CD4-positive, alpha-beta T cell (primary cell): ENCODE measurements at regions not wholly inside any gene's neighbourhood (a gene's known extent, or its start where the extent isn't known, plus 50 kb on each side); places are given as distances from the start of the nearest gene placed in this dataset.

Experiments used
- ATAC-seq: fragments of 200-7000 bp; cut with Tn5 transposase; one replicate; pipeline ENCODE4 v1.10.0; 2022; ENCODE audit warnings: mild to moderate bottlenecking; ENCODE audit not compliant: poor library complexity
- CTCF ChIA-PET: fragments of 350-600 bp; sonication (Branson Sonifier 250); formaldehyde crosslinking; loops from one replicate; lab custom pipeline; 2021; ENCODE audit warnings: antibody characterized with exemption, inconsistent platforms; lab: Charles Lee
- POLR2A ChIA-PET: fragments of 350-600 bp; sonication (Branson Sonifier 250); formaldehyde crosslinking; loops from one replicate; lab custom pipeline; 2021; ENCODE audit warnings: antibody characterized with exemption, inconsistent platforms; lab: Charles Lee
- DNase-seq, 14 experiments: peaks; one replicate each; pipeline ENCODE4 v3.0.0-alpha.2; 2013 to 2020; ENCODE audit warnings: mixed read lengths in 2 of 14
- H3K27ac ChIP-seq, 2 donors: one replicate each; pipeline versions ENCODE4 v1.5.1 to v1.7.0; 2013; ENCODE audit warnings: low read length in 2 of 2, low read depth in 1 of 2, mild to moderate bottlenecking in 1 of 2
- H3K27me3 ChIP-seq, 2 experiments: 1 replicate in 1 of 2; 2 replicates in 1 of 2; pipeline versions ENCODE4 v1.6.1 to v1.7.0; 2013; ENCODE audit warnings: low read length in 2 of 2, control low read depth in 1 of 2, mild to moderate bottlenecking in 1 of 2, moderate library complexity in 1 of 2; ENCODE audit not compliant: insufficient read depth in 2 of 2, control insufficient read depth in 1 of 2
- H3K36me3 ChIP-seq: one replicate; pipeline ENCODE4 v1.6.1; 2013; ENCODE audit warnings: low read length, control low read depth; ENCODE audit not compliant: insufficient read depth
- H3K4me1 ChIP-seq: one replicate; pipeline ENCODE4 v1.6.1; 2013; ENCODE audit warnings: low read length, control low read depth; ENCODE audit not compliant: insufficient read depth
- H3K4me3 ChIP-seq: one replicate; pipeline ENCODE4 v1.5.1; 2013; ENCODE audit warnings: mild to moderate bottlenecking, low read length, moderate library complexity
- H3K9me3 ChIP-seq, 2 experiments: 1 replicate in 1 of 2; 2 replicates in 1 of 2; pipeline versions ENCODE4 v1.6.1 to v1.7.0; 2013; ENCODE audit warnings: low read length in 2 of 2, mild to moderate bottlenecking in 2 of 2, control low read depth in 1 of 2, moderate library complexity in 1 of 2; ENCODE audit not compliant: control insufficient read depth in 1 of 2, insufficient read depth in 1 of 2
- H3K27ac Mint-ChIP-seq: one replicate; pipeline ENCODE4 v1.8.0; 2020; ENCODE audit warnings: mixed read lengths
- H3K27me3 Mint-ChIP-seq: one replicate; pipeline ENCODE4 v1.8.0; 2021; ENCODE audit warnings: mixed read lengths
- H3K36me3 Mint-ChIP-seq: one replicate; pipeline ENCODE4 v1.8.0; 2021; ENCODE audit warnings: low read depth, mixed read lengths
- H3K4me1 Mint-ChIP-seq: one replicate; pipeline ENCODE4 v1.8.0; 2021; ENCODE audit warnings: low read depth, mixed read lengths
- H3K4me3 Mint-ChIP-seq: one replicate; pipeline ENCODE4 v1.8.0; 2020; ENCODE audit warnings: mild to moderate bottlenecking, mixed read lengths
- H3K9me3 Mint-ChIP-seq: one replicate; pipeline ENCODE4 v1.8.0; 2020; ENCODE audit warnings: mixed read lengths
- CTCF ChIP-seq: fragments of 200-600 bp; IDR thresholded peaks from one replicate; pipeline ENCODE4 v1.8.0; 2022; ENCODE audit warnings: antibody characterized with exemption, mild to moderate bottlenecking
- intact Hi-C, 2 experiments: fragments of 100-400 bp; cut with DNase I in 1 of 2; cut with micrococcal nuclease in 1 of 2; formaldehyde crosslinking; loops; one replicate each; pipeline versions ENCODE4 v1.15.1 to v1.9.0; 2023 to 2025; cut with DNase I, micrococcal nuclease

GRCh38 chr1:195130598-195130997 is 1477.6 kb downstream of the KCNT2 start:
- H3K4me3 Mint-ChIP-seq = no peak overlapping the region

GRCh38 chr1:195122497-195122896 is 1485.7 kb downstream of the KCNT2 start:
- Mint-ChIP-seq H3K27ac (no peak overlapping the region), H3K27me3 (no peaks in the 10 kb centered on the region), H3K4me3 (no peak overlapping the region), H3K9me3 (peaks cover 2% of the 10 kb centered on the region), H3K4me1 (no peaks in the 10 kb centered on the region), H3K36me3 (no peaks in the 10 kb centered on the region)
- ATAC-seq (no peak), DNase-seq (no peak)
- POLR2A ChIA-PET = no interaction called here
- no peak for TF ChIP-seq CTCF
- intact Hi-C loops = no loop called here
- Histone ChIP-seq H3K4me1 (no peaks in the 10 kb centered on the region), H3K27ac (no peak overlapping the region), H3K36me3 (no peaks in the 10 kb centered on the region), H3K9me3 (no peaks in the 10 kb centered on the region), H3K27me3 (no peaks in the 10 kb centered on the region), H3K4me3 (no peak overlapping the region)
- CTCF ChIA-PET = no interaction called here

More at GRCh38 chr1:195130598-195130997, 1477.6 kb downstream of the KCNT2 start:
- Mint-ChIP-seq H3K36me3 (no peaks in the 10 kb centered on the region), H3K27ac (no peak overlapping the region), H3K9me3 (no peaks in the 10 kb centered on the region), H3K27me3 (no peaks in the 10 kb centered on the region), H3K4me1 (no peaks in the 10 kb centered on the region)
- TF ChIP-seq CTCF = no peak
- intact Hi-C loops = no loop called here
- ATAC-seq (no peak), DNase-seq (no peak)
- no peak overlapping the region for H3K27ac ChIP-seq
- no peaks in the 10 kb centered on the region for H3K4me1 ChIP-seq
- H3K36me3 ChIP-seq = no peaks in the 10 kb centered on the region
- H3K4me3 ChIP-seq = no peak overlapping the region
- ChIA-PET CTCF (no interaction called here), POLR2A (no interaction called here)
- no peaks in the 10 kb centered on the region for H3K27me3 ChIP-seq
- no peaks in the 10 kb centered on the region for H3K9me3 ChIP-seq

- H3K27ac Mint-ChIP-seq = no peak overlapping the region
- H3K36me3 Mint-ChIP-seq = no peaks in the 10 kb centered on the region
Observed at GRCh38 chr1:195113471-195113870, 1494.8 kb downstream of the KCNT2 start.

More at GRCh38 chr1:195113471-195113870, 1494.8 kb downstream of the KCNT2 start:
- TF ChIP-seq CTCF = no peak
- Mint-ChIP-seq H3K4me1 (no peaks in the 10 kb centered on the region), H3K9me3 (no peaks in the 10 kb centered on the region), H3K4me3 (no peak overlapping the region), H3K27me3 (no peaks in the 10 kb centered on the region)
- no peak for ATAC-seq
- intact Hi-C loops = no loop called here
- no peak overlapping the region for H3K4me3 ChIP-seq
- ChIA-PET CTCF (no interaction called here), POLR2A (no interaction called here)
- no peaks in the 10 kb centered on the region for H3K9me3 ChIP-seq
- DNase-seq = no peak
- no peaks in the 10 kb centered on the region for H3K4me1 ChIP-seq
- H3K36me3 ChIP-seq = no peaks in the 10 kb centered on the region
- no peak overlapping the region for H3K27ac ChIP-seq
- no peaks in the 10 kb centered on the region for H3K27me3 ChIP-seq
